Sigmoid colon (tissue), 4 donors: ENCODE measurements at regions not wholly inside any gene's neighbourhood (a gene's known extent, or its start where the extent isn't known, plus 50 kb on each side); places are given as distances from the start of the nearest gene placed in this dataset.

Experiments used
- CTCF ChIP-seq, 4 experiments: fragments of 450-650 bp in 3 of 4; fragments of 200-600 bp in 1 of 4; IDR thresholded peaks; one replicate each; pipeline ENCODE4 v1.5.1; 2016 to 2019; ENCODE audit warnings: antibody characterized with exemption in 4 of 4, mild to moderate bottlenecking in 3 of 4, moderate library complexity in 2 of 4
- POLR2AphosphoS5 ChIP-seq, 4 donors: sonication (generic); formaldehyde crosslinking; IDR thresholded peaks; one replicate each; pipeline ENCODE4 v1.6.1; 2017; ENCODE audit warnings: antibody characterized with exemption in 4 of 4

GRCh38 chr7:46150202-46150601, 229.1 kb upstream of the IGFBP3 start:
- no peak for TF ChIP-seq CTCF (IDR thresholded peaks at IDR 0.05)
- no peak for TF ChIP-seq POLR2AphosphoS5 (IDR thresholded peaks at IDR 0.05)
